Neuronal stem cell (in vitro differentiated cells): ENCODE measurements at regions not wholly inside any gene's neighbourhood (a gene's known extent, or its start where the extent isn't known, plus 50 kb on each side); places are given as distances from the start of the nearest gene placed in this dataset.

ENCODE experiments used
- DNase-seq: peaks from one replicate; pipeline ENCODE4 v3.0.0-alpha.2; 2013; ENCODE audit warnings: low spot score
- H2AFZ ChIP-seq: one replicate; pipeline ENCODE4 v1.6.1; 2013; ENCODE audit warnings: mild to moderate bottlenecking, low read length, inconsistent platforms
- H2AK5ac ChIP-seq: 2 replicates; pipeline ENCODE4 v1.6.1; 2013; ENCODE audit warnings: low read depth, mild to moderate bottlenecking, inconsistent platforms, low read length, moderate library complexity, mixed read lengths
- H2BK120ac ChIP-seq: 2 replicates; pipeline ENCODE4 v1.6.1; 2013; ENCODE audit warnings: low read depth, mild to moderate bottlenecking, inconsistent platforms, low read length, moderate library complexity, mixed read lengths
- H2BK12ac ChIP-seq: one replicate; pipeline ENCODE4 v1.6.1; 2013; ENCODE audit warnings: low read length, inconsistent platforms
- H2BK15ac ChIP-seq: 2 replicates; pipeline ENCODE4 v1.6.1; 2013; ENCODE audit warnings: mild to moderate bottlenecking, low read length, inconsistent platforms, mixed read lengths
- H2BK5ac ChIP-seq: one replicate; pipeline ENCODE4 v1.6.1; 2013; ENCODE audit warnings: inconsistent platforms, mild to moderate bottlenecking, low read length, moderate library complexity
- H3K14ac ChIP-seq: one replicate; pipeline ENCODE4 v1.6.1; 2013; ENCODE audit warnings: low read length, inconsistent platforms
- H3K18ac ChIP-seq: 2 replicates; pipeline ENCODE4 v1.6.1; 2013; ENCODE audit warnings: low read length, inconsistent platforms
- H3K23ac ChIP-seq: 2 replicates; pipeline ENCODE4 v1.6.1; 2013; ENCODE audit warnings: low read depth, mild to moderate bottlenecking, mixed read lengths, low read length, inconsistent platforms; ENCODE audit not compliant: poor library complexity
- H3K27ac ChIP-seq: replicated peaks from 3 replicates; pipeline ENCODE4 v1.5.1; 2013; ENCODE audit warnings: low read length, inconsistent platforms
- H3K27me3 ChIP-seq, 3 experiments: 2 replicates each; pipeline ENCODE4 v1.6.1; 2013; ENCODE audit warnings: low read length in 3 of 3, mild to moderate bottlenecking in 2 of 3, inconsistent platforms in 1 of 3, low read depth in 1 of 3, mixed read lengths in 1 of 3, moderate library complexity in 1 of 3; ENCODE audit not compliant: control insufficient read depth in 3 of 3, insufficient read depth in 3 of 3
- H3K36me3 ChIP-seq, 2 donors: replicated peaks in 1 of 2; 2 replicates each; pipeline ENCODE4 v1.6.1; 2013; ENCODE audit warnings: low read length in 2 of 2; ENCODE audit not compliant: control insufficient read depth in 2 of 2, insufficient read depth in 2 of 2
- H3K4ac ChIP-seq: 2 replicates; pipeline ENCODE4 v1.6.1; 2013; ENCODE audit warnings: inconsistent platforms, mild to moderate bottlenecking, low read length, moderate library complexity
- H3K4me1 ChIP-seq, 2 donors: 1 replicate in 1 of 2; 2 replicates in 1 of 2; pipeline ENCODE4 v1.6.1; 2013; ENCODE audit warnings: low read length in 2 of 2, low read depth in 1 of 2; ENCODE audit not compliant: control insufficient read depth in 2 of 2, insufficient read depth in 1 of 2
- H3K4me2 ChIP-seq: one replicate; pipeline ENCODE4 v1.6.1; 2013; ENCODE audit warnings: mild to moderate bottlenecking, low read length, inconsistent platforms; ENCODE audit not compliant: insufficient read depth, poor library complexity, severe bottlenecking
- H3K4me3 ChIP-seq, 2 donors: 2 replicates each; pipeline ENCODE4 v1.5.1; 2013; ENCODE audit warnings: low read length in 2 of 2, mild to moderate bottlenecking in 2 of 2, inconsistent platforms in 1 of 2, moderate library complexity in 1 of 2
- H3K79me1 ChIP-seq: one replicate; pipeline ENCODE4 v1.6.1; 2013; ENCODE audit warnings: low read depth, mild to moderate bottlenecking, inconsistent platforms, low read length, moderate library complexity
- H3K9ac ChIP-seq: one replicate; pipeline ENCODE4 v1.6.1; 2013; ENCODE audit warnings: mild to moderate bottlenecking, low read depth, low read length, inconsistent platforms; ENCODE audit not compliant: poor library complexity
- H3K9me3 ChIP-seq, 2 donors: replicated peaks in 1 of 2; 2 replicates each; pipeline versions ENCODE3 to v1.6.1; 2013; ENCODE audit warnings: low read length in 2 of 2, mild to moderate bottlenecking in 2 of 2, inconsistent platforms in 1 of 2, low read depth in 1 of 2, mixed read lengths in 1 of 2, moderate library complexity in 1 of 2; ENCODE audit not compliant: control insufficient read depth in 2 of 2, insufficient read depth in 1 of 2
- H4K8ac ChIP-seq: one replicate; pipeline ENCODE4 v1.6.1; 2013; ENCODE audit warnings: low read depth, mild to moderate bottlenecking, inconsistent platforms, low read length, moderate library complexity
- H4K91ac ChIP-seq: one replicate; pipeline ENCODE4 v1.6.1; 2013; ENCODE audit warnings: low read length, low read depth, mild to moderate bottlenecking, inconsistent platforms; ENCODE audit not compliant: poor library complexity
- WGBS, 2 donors: extraction: QIAGEN DNeasy Blood & Tissue Kit; methylation state at CpG; one replicate each; pipeline ENCODE4 v1.1.7; 2013; ENCODE audit warnings: missing lambda C conversion rate in 2 of 2, mixed read lengths in 1 of 2; ENCODE audit not compliant: insufficient read length in 2 of 2, insufficient replicate concordance in 1 of 2; ENCODE audit errors: extremely low coverage in 2 of 2; 5-methylcytosine and 5-hydroxymethylcytosine counted together

DNA sequence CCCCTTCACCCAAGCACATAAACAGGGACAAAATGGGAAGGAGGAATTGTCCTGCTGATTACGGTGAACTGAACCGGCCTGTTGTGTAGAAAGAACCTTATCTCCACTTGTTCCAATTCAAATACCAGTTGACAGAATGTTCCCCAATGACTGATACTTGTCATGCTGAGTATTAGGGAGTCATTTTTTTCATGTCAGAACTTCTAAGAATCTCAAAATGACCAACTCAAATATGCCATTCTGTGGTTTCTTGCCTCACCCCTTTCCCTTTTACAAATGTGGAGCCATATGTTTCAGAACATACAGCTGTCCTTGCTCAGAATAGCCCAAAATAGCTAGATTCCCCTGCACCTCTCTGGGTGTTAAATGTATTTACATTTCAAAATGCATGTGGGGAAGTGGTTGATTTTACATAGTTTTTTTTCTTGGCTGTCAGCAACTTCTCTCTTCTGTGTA, 405.9 kb upstream of the TBL1XR1 start:
- H2BK12ac ChIP-seq = no peak overlapping the region
- H3K9me3 ChIP-seq = peaks cover 0 to 13% of the 10 kb centered on the region in 2 donors
- no peak overlapping the region for H2AFZ ChIP-seq
- no peak overlapping the region for H2BK120ac ChIP-seq
- H3K27ac ChIP-seq = no peak overlapping the region
- no peak overlapping the region for H3K4me3 ChIP-seq
- no peaks in the 10 kb centered on the region for H3K27me3 ChIP-seq
- H3K23ac ChIP-seq = no peak overlapping the region
- H2BK15ac ChIP-seq = no peak overlapping the region
- no peak overlapping the region for H4K8ac ChIP-seq
- no peaks in the 10 kb centered on the region for H3K36me3 ChIP-seq
- H4K91ac ChIP-seq = no peak overlapping the region
- H3K4ac ChIP-seq = no peak overlapping the region
- no peak overlapping the region for H2AK5ac ChIP-seq
- H3K14ac ChIP-seq = no peak overlapping the region
- no peak overlapping the region for H3K4me2 ChIP-seq
- H3K79me1 ChIP-seq = no peaks in the 10 kb centered on the region
- no peak overlapping the region for H2BK5ac ChIP-seq
- WGBS, 2 donors = no CpG with 5 or more reads among the region's 2 CpGs
- H3K4me1 ChIP-seq = peaks cover 0 to 9% of the 10 kb centered on the region in 2 donors
- DNase-seq = no peak
- H3K9ac ChIP-seq = no peak overlapping the region
- no peak overlapping the region for H3K18ac ChIP-seq

DNA sequence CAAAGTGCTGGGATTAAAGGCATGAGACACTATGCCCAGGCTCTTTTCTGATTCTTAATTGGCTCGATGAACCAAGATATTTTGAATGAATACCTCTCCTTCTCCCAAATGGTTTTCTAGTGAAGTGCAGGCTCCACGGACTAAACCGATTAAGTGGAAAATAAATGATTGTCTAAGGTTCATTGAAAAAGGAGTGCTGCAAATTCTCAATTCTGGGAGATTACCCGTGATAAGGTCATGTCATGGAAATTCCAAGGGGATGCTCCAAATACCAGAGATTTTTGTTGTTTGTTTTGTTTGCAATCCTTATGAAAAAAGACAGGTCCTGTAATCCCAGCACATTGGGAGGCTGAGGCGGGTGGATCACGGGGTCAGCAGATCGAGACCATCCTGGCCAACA, 406.9 kb upstream of the TBL1XR1 start:
- H2AK5ac ChIP-seq = no peak overlapping the region
- no peak overlapping the region for H3K4me2 ChIP-seq
- no peak overlapping the region for H2BK5ac ChIP-seq
- H2BK120ac ChIP-seq = no peak overlapping the region
- no peak overlapping the region for H3K9ac ChIP-seq
- no peaks in the 10 kb centered on the region for H3K36me3 ChIP-seq
- no peak overlapping the region for H3K27ac ChIP-seq
- H3K27me3 ChIP-seq = no peaks in the 10 kb centered on the region
- H3K4ac ChIP-seq = no peak overlapping the region
- H3K4me3 ChIP-seq = no peak overlapping the region
- no peaks in the 10 kb centered on the region for H3K79me1 ChIP-seq
- DNase-seq = no peak
- H3K23ac ChIP-seq = no peak overlapping the region
- no peak overlapping the region for H4K8ac ChIP-seq
- no peak overlapping the region for H3K14ac ChIP-seq
- H4K91ac ChIP-seq = no peak overlapping the region
- no peaks in the 10 kb centered on the region for H3K4me1 ChIP-seq
- H2BK12ac ChIP-seq = no peak overlapping the region
- no peak overlapping the region for H2BK15ac ChIP-seq
- H2AFZ ChIP-seq = no peak overlapping the region
- H3K18ac ChIP-seq = no peak overlapping the region
- no CpG with 5 or more reads among the region's 7 CpGs for WGBS, 2 donors
- H3K9me3 ChIP-seq = peaks cover 0 to 13% of the 10 kb centered on the region in 2 donors

DNA sequence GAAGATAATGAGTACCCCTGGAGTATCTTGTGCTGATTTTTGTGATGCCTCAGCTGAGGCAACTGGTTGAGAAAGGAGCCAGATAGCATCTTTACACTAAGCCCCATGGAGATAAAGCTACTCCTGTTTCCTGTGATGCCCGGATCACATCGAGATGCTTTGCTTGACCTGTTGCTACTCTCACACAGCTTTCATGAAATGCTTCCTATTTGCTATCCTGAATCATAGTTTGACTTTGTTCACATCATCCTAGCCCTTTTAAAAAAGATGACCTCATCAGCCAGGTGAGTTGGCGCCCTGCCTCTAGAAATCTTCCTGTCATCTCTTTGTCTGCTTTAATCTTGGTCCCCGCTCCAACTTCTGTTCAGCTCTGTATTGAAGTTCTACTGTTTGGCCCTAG, 409.6 kb upstream of the TBL1XR1 start:
- Histone ChIP-seq H4K8ac (no peak overlapping the region), H3K27me3 (no peaks in the 10 kb centered on the region), H2BK15ac (no peak overlapping the region), H2AK5ac (no peak overlapping the region), H3K4me3 (no peak overlapping the region), H3K36me3 (no peaks in the 10 kb centered on the region), H2BK5ac (no peak overlapping the region), H3K4me1 (peaks cover 3 to 17% of the 10 kb centered on the region in 2 donors), H2BK12ac (no peak overlapping the region), H2BK120ac (no peak overlapping the region), H3K4ac (no peak overlapping the region), H3K27ac (no peak overlapping the region), H3K4me2 (no peak overlapping the region), H2AFZ (no peak overlapping the region), H3K18ac (no peak overlapping the region), H4K91ac (no peak overlapping the region), H3K9me3 (peaks cover 0 to 13% of the 10 kb centered on the region in 2 donors), H3K9ac (no peak overlapping the region), H3K14ac (no peak overlapping the region), H3K79me1 (no peaks in the 10 kb centered on the region), H3K23ac (no peak overlapping the region)
- DNase-seq = no peak
- WGBS, 2 donors = no CpG with 5 or more reads among the region's 4 CpGs

DNA sequence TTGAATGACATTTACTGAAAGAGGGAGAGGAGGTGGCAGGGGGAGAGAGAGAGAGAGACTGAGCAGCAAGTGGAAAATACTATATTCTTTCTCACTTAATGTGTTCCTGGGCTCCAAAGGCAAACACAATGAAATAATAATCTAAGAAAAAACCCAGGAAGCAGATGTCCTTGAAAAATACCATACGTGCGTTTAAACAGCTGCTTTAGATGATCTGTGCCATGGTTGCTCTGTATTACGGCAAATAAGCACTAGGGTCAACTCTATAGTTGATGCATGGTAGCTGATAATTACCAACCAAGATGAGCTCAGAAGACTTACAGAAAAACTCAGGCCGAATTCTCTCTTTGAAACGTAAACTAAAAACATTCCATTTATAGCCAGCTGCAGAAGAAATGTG, 410.3 kb upstream of the TBL1XR1 start:
- Histone ChIP-seq H3K27ac (no peak overlapping the region), H2BK120ac (no peak overlapping the region), H3K27me3 (no peaks in the 10 kb centered on the region), H3K4me3 (no peak overlapping the region), H3K4ac (no peak overlapping the region), H2AK5ac (no peak overlapping the region), H2AFZ (no peak overlapping the region), H3K18ac (no peak overlapping the region), H3K9me3 (peaks cover 0 to 13% of the 10 kb centered on the region in 2 donors), H2BK5ac (no peak overlapping the region), H2BK15ac (no peak overlapping the region), H3K4me2 (no peak overlapping the region), H3K4me1 (peaks cover 3 to 19% of the 10 kb centered on the region in 2 donors), H3K23ac (no peak overlapping the region), H4K8ac (no peak overlapping the region), H3K36me3 (no peaks in the 10 kb centered on the region), H3K79me1 (no peaks in the 10 kb centered on the region), H2BK12ac (no peak overlapping the region), H3K9ac (no peak overlapping the region), H4K91ac (no peak overlapping the region), H3K14ac (no peak overlapping the region)
- WGBS, 2 donors = no CpG with 5 or more reads among the region's 5 CpGs
- DNase-seq = no peak
